8988T (cell line): ENCODE measurements at regions not wholly inside any gene's neighbourhood (a gene's known extent, or its start where the extent isn't known, plus 50 kb on each side); places are given as distances from the start of the nearest gene placed in this dataset.
"Not testable (repeated sequence)": the region's sequence is repeated elsewhere in the genome, so short reads cannot be mapped to it uniquely, and the experiment has no call there.

Source experiments
- DNase-seq: peaks from one replicate; pipeline ENCODE4 v3.0.0; 2011

DNA sequence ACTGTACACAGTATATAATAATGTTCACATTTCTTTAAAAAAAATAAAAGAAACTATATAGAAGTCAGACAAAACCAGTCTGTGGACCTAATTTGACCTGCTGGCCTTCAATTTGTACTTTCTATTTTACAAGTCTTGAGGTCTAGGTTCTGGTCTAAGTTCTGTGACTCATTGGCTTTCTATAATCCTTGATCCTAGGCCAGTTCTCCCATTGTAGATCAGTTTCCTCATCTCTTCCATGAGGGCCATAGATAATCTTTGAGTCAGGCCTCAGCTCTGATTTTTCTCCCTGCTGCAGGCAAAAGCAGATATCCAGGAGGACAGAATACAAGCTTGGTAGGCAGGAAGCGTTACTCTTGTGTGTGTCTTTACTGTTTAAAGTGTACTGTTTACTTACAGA lies 603.7 kb upstream of the CAMK1G start:
- no peak for DNase-seq

DNA sequence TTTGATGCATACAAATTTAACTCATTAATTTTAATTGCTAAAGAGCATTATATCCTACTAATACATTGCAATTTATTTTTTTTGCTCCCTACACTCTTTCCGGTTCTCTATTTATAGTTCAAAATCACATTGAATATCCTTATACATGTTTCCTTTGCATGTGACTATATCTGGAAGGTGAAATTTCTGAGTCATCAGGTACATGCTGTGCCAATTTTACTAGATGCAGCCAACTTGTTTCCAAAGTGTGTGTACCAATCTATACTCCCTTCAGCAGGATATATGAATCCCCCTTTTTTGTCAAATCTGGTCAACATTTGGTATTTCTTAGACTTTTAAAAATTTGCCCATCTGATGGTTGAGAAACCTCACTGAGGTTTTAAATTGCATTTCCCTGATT lies 602.9 kb upstream of the CAMK1G start:
- no peak for DNase-seq

DNA sequence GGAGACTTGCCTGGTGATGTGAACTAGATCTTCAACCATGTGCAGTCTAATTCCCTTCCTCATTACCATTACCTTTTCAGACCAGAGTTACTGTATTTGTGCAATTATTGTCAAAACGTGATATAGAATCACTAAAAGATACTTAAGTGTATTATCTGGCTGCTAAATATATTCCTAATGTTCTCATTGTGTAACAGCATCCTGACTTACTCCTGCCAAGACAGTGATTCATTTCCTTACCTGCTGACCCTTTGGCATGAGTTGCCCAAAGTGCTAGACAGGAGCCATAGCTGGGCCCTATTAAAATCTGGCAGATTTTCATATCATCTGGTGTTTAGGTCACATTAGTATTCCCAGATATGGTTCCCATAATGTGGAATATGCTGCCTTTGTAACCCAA lies 598.3 kb upstream of the CAMK1G start:
- no peak for DNase-seq

DNA sequence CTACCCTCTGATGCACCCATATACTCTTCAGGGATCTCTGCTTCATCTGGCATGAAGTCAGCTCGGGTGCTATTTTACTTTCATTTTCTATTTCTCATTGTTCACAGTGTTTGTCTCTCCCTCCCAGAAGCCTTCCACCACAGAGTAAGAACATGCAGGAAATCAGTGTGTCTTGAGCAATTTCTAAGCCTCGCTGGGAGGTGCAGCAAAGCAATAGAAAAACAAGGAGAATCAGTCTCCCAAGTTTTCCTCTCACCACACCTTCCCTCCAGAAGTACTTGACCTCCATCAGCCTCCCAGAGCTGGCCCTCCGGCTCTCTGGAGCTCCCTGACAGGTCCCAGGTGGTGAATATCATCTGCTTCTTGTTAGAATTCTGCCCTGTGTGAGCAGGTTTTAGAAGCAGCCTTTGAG lies 594.7 kb upstream of the CAMK1G start:
- no peak for DNase-seq

DNA sequence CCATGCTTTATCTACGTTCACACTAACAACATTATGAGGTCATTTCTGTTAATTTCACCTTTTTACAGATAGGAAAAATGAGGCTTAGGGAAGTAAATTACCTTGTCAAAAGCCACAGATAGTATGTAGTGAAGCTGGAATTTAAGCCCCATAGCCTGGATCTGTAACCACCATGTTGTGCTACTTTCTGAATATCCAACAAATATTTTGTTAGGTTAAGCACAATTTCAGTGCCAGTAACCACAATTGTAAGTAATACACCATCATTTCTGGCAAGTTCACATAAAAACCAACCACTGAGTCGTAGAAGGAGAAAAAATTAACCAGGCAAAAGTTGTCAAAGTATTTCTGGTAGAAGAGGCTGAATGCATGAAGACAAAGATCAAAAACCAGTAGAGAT lies 593.1 kb upstream of the CAMK1G start:
- DNase-seq, result no peak

DNA sequence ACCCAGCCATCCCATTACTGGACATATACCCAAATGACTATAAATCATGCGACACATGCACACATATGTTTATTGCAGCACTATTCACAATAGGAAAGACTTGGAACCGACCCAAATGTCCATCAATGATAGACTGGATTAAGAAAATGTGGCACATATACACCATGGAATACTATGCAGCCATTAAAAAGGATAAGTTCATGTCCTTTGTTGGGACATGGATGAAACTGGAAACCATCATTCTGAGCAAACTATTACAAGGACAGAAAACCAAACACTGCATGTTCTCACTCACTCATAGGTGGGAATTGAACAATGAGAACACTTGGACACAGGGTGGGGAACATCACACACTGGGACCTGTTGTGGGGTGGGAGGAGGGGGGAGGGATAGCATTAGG lies 586.5 kb upstream of the CAMK1G start:
- not testable (repeated sequence) for DNase-seq

DNA sequence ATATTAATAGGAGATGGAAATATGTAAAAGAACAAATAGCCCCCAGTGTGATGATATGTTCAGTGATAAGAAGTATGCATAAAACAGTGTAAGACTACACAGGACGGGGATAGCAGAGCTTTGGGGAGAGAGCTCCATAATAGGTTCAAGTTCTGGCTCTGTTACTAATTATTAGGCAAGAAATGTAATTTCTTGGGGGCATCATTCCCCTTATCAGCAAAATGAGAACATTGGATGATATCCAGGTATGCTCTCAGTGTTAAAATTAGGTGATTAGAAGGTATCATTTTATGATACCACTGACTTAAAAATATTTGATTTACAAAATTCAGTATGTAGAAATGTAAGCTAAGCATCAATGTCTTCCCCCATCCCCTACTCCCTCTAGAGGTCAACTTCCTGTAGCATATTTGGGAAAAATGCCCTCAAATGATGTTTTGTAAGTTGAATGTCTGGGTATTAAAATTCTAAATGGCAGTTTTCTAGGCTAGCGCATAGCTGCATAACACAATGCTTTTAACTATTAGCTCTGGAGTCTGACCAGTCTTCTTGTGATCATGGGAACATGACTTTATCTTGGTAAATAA lies 585.7 kb upstream of the CAMK1G start:
- DNase-seq, result no peak

DNA sequence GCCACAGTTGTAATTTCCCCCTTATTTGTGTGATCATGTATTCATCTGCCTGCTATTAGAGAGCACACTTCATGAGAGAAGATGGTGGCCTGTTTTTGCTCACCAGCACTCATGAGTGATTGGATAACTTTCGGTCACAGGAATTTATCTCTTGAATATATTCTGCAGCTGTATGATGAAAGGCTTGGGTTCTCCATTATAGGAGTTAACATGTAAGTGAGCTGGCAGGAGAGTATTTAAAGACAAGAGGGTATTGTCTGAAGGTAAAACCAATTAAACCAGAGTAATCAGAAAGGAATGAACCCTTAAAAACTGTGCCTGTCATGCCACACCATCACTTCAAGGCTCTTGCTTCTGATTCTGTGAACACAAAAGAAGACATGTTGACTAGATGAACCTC lies 574.9 kb upstream of the CAMK1G start:
- DNase-seq, result no peak

DNA sequence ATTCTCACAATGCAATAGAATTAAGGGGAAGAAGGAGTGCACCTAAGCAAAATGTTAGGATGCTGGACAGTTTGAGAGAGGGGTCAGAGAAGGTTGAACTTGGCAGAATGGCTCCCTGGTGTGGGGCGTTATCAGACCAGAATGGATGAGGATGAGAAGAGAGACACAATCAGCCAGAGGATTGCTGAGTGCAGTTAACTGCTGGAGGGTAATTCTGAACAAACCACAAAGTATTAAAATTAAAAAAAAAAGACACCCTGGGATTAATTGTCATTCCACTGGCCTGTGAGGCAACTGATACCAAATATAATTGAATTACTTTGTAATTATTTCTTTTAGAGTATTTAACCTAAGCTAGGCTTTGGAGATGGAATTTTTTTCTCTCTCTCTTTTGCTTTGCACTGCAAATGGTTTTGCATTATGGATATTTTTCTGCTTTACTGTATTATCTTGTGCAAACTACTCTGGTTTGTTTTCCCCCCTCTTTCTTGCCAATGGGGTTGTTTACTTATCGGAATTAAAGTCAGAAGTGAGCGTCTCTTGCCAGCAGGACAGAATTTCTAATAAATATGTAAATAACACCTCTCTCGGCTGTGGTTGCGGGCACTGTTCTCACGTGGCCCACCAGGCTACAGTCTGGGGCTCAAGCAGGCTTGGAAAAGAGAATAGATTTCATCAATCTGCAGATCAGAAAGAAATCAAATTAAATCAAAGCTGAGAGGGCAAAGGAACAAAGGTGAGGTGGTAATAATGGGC lies 572.9 kb upstream of the CAMK1G start:
- no peak for DNase-seq

DNA sequence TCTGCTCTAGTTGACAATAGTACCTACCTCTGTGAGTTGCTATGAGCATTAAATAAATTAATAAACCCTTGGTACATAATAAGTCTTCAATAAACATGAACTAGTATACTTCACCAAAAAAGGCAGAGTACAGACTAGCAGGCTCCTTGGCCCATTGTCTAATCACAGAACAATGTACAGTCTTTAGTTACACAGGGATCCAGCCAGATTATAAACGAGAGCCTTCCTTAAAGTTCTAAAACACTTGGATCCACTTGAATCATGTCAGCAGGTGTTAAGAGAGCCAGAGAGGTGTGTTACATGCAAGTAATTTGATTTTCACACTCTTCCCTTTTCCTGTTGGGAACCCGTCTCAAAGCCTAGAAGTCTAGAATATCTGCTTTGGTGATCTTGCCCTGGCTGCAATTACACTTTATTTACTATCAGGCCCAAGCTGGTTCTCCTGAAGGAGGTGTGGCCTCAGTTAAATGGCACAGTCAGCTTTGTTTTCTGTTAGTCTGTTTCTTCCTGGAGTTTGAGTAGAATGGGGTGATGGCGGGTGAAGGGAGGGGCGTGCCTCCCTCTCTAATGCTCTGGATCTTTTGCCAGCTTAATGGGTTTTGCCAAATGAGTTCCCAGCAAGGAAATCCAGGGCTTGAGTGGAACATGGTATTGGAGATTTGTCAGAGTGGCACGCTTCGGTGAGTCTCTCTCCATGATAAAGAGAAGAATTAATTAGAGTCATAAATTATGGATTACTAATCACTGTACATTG lies 570.9 kb upstream of the CAMK1G start:
- DNase-seq, result no peak

DNA sequence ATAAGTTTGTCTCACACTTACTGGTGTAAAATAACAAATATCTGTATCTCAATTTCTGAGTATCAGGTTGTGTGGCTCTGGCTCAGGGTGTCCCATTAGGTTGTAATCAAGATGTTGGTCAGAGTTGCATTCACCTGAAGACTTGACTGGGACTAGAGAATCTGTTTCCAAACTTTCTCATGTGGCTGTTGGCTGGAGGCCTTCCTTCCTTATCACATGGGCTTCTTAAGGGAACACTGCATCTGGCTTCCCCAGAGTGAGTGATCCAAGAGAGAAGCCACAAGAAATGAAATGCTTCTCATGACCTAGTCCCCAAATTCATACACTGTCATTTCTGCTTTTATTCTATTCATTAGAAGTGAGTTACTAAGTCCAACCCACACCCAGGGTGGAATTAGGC lies 568.4 kb upstream of the CAMK1G start:
- no peak for DNase-seq

DNA sequence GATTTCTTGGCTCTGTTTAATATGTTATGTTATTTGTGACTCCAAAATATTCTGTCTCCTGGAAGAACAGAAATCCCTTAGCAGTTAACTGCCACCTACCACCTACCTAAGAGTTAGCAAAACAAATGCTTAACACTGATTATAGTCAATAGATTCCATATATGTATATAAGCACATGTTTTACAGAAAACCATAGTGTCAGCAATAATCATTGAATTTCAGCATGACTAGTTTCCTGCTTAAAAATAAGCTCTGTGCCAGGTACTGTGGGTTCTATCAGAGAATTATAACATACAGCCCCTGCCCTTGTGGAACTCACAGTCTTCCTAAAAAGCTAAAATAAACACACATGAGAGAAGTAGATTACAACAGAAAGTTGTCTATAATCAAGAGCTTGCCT lies 561.9 kb upstream of the CAMK1G start:
- no peak for DNase-seq

DNA sequence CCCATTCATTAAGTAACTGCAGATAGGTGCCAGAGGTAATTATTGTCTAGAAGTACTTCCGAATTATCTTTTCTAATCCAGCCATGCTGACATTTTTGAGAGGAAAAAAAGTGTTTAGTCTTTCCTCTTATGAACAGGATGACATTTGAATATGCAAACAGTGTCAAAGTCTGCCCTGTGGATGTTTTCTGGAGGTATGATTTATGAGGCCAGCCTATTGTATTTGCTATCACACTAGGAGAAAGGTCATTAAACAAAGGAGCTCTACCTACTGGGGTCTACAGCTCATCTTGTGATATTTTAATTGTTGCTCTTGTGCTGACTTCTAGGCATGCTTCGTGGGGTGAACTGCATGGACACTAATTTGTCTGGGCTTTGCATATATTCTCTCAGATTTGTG lies 559.7 kb upstream of the CAMK1G start:
- no peak for DNase-seq

DNA sequence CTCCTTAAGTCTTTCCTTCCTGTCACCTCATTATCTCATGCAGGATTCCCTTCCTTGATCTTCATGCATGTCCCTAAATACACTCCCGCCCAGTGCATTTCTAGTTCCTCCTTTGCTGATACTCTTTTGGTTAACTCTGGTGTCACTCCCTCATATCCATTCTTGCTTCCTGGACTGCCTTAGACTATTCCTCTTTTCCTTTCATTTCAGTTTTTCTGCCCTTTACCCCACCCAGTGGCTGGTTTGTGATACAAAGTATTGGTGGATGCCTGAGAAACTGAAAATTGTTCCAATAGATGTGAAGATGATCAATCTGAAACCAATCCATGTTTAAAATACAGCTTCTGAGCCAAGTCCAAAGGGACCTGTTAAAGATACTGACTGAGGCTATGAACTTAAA lies 553.8 kb upstream of the CAMK1G start:
- no peak for DNase-seq

DNA sequence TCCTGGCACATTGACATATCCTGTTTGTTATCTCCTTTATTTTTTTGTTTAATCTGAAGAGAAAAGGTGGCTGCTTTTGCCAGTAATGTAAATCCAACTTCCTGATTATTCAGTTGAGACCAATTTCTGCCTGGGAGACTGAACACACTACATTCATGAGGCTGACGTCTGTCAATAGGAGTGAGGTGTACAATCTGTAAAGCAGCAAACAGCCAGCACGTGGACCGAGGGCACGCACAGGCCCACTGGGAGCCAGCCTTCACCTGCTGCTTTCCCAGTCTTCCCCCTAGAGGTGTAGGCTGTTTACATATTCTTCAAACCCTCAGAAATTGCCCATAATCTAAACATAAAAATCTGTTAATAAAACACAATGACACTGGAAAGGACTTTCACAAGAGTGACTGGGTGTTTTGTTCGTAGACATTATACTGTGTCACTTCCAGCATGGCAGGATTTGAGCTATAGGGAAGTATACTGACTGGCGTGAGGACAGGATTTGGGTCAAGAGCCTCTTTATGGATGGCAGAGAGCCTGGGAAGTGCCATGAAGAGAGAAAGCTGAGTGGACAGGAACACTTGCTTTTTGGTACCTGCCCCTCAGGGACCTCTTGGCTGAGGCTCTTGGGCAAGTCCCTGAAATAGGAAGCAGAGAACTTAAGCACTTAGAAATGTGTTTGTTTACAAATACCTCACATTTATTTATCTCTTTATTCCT lies 552.9 kb upstream of the CAMK1G start:
- DNase-seq, result no peak

DNA sequence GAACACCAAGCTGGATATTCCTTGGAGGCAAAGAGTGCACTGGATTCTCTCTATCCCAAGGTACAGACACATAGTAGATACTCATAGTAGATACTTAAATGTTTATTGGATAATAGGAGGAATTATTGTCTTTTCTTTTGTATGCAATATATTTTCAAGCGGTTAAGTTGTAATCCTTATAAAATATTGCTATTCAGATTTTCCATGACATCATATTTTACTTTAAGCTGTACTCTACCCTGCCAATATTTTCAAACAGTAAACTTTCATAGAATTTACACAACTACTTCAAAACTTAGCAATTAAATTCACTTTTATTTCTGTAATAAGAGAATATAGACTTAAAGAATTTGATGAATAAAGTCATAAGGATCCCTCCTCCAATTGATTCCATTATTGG lies 546.5 kb upstream of the CAMK1G start:
- no peak for DNase-seq

DNA sequence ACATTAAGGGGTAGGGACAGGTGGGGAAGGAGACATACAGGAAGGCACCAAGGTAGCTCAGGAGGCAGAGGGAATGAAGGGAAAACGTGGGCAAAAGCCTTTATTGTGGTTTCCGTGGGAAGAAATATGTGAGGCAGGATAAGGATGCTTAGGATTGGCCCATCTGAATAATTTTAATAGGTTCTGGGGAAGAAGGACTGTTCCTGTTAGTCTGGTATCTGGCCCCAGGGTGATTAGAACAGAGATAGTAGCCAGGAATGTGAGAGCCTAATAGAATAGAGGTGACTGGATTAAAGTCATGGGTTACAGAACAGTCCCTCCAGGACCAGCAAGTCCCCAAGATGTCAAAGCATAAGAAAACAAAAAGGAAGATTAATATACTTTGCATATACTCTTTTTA lies 545.2 kb upstream of the CAMK1G start:
- DNase-seq, result no peak

DNA sequence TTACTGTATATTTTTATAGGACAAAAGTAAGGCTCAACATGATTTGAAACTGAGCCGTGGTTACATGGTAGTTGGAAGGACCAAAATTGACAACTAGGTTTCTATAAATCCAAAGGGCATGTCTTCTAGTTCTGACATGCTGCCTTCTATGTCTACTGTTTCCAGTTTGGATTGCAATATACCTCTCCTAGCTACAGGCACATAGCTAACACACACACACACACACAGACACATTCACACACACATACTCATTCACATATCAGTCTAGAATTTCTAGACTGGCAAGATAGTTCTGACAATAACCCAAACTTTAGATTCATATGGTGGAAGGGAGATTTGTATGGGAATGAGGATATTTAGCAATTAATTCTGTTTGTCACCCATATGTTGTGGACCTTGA lies 544.8 kb upstream of the CAMK1G start:
- no peak for DNase-seq

DNA sequence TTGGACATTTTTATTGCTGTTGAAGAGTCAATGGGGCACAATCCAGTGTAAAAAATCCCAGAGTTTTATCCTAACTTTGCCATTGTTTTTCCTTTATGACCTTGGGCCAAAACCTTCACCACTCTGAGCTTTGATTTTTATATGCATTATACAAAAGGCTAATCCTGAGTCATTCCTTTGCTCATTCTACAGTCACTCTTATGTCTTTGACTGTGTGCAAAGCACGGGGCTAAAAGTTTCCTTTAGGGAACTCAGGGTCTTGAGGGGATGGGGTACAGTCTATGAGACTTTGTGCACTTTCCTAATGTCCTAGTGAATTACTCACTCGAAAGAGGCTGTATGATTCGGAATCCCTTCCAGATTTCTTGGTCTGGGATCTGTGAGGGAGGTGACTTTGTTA lies 543.2 kb upstream of the CAMK1G start:
- no peak for DNase-seq

DNA sequence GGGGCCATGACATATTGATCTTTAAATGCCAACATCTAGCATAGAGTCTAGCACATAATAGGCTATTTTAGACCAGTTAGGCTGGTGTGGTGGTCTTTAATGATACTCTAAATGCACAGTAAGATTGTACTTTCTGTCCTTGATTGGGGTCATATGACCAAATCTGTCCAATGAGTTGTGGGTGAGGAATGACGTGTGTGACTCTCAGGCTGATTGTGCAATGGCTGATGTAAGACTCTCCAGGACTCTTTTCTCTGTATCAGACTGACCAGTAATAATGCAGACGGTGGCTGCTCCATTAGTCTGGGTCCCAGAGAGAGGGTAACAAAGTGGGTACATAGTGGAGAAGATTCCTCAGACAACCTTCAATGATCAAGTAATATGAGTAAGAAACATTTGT lies 541.6 kb upstream of the CAMK1G start:
- no peak for DNase-seq

DNA sequence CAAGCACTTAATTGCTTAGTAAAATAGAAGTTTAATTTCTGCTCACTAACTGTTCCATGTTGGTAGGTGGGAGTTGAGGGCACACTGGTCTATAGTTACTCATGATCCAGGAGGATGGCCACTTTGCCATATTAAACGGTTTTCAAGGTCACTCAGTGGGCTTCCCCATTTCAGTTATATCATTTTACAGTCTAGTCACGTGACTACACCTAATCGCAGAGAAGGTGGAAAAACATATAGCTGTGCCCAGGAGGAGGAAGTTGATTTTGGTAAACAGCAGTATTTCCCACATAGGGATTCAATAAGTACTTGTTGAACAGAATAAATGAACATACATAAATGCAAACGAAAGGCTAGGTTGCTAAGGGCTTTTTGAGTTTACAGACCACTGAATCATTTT lies 541.1 kb upstream of the CAMK1G start:
- DNase-seq, result no peak

DNA sequence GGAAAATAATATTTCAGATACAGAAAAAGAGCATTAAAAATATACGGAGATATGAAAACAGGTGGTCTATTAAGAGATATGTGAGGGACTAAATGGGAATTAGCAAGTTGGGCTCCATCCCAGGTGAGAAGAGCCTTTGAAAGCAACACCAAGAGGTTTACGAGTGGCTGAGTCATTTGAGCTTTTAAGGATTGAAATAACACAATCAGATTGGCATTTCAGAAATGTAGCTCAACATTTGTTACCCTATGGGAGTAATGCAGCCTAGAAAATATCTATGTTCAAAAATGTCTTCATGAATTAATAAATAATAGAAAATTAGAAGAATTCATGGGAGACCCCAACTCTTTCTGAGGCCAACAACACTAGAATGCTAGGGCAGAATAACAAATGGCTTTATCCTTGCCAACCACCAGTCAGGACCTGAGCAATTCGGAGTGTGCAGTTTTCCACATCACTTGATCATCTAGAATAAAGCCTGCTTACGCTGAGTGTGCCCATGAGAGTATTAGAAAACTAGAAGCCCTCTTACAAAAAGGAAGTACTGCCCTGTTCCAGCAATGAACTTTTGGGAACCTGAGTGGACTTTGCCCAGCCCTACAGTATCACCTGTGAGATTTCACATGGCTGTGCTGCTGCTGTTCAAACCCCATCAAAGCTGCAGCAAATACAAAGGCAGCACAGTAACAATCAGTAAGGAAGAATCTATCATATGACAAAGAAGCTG lies 538.0 kb upstream of the CAMK1G start:
- DNase-seq, result no peak

DNA sequence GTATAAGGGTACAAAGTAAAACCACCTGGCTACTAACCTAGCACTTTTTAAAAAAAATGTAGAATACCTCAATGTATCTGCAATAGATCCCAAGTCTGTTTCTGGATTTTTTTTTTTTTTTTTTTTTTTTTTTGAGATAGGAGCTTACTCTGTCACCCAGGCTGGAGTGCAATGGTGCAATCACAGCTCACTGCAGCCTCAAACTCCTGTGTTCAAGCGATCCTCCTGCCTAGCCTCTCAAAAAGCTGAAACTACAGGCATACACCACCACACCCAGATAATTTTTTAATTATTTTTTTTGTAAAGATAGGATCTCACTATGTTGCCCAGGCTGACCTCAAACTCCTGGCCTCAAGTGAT lies 537.5 kb upstream of the CAMK1G start:
- no peak for DNase-seq
